ENCODE measurements at regions not wholly inside any gene's neighbourhood (a gene's known extent, or its start where the extent isn't known, plus 50 kb on each side); places are given as distances from the start of the nearest gene placed in this dataset.

- ATAC-seq (no peak), FAIRE-seq (no peak), DNase-seq (ENCODE audit: extremely low read depth in 1 of 4, low spot score in 3 of 4) (no peak)
- Histone ChIP-seq H3K4me3 (no peak overlapping the region), H3K27ac (ENCODE audit: extremely low read depth, low read depth, low read length) (no peak overlapping the region), H3K27me3 (ENCODE audit: control insufficient read depth in 2 of 2, insufficient read depth in 2 of 2, low read length in 2 of 2) (no peaks in the 10 kb centered on the region), H3K9me3 (replicated peaks; ENCODE audit: control insufficient read depth, insufficient read depth, low read depth, low read length) (peaks cover 2% of the 10 kb centered on the region; the same call in 1 of the 2 replicates), H3K79me2 (ENCODE audit: control insufficient read depth, insufficient read depth, low read length) (no peaks in the 10 kb centered on the region), H3K9ac (ENCODE audit: insufficient read depth in 1 of 2, low read depth in 2 of 2, low read length in 2 of 2) (no peak overlapping the region), H3K9me1 (ENCODE audit: control insufficient read depth, insufficient read depth, low read length) (no peaks in the 10 kb centered on the region), H3K36me3 (ENCODE audit: control insufficient read depth, insufficient read depth, low read length) (no peaks in the 10 kb centered on the region), H3K4me1 (replicated peaks in 1 of 2; ENCODE audit: control insufficient read depth in 2 of 2, insufficient read depth in 2 of 2, low read length in 2 of 2) (no peaks in the 10 kb centered on the region), H2AFZ (ENCODE audit: low read depth, low read length) (no peak overlapping the region), H4K20me1 (replicated peaks; ENCODE audit: control insufficient read depth, insufficient read depth, low read length) (no peaks in the 10 kb centered on the region), H3K4me2 (ENCODE audit: insufficient read depth, low read length) (no peak overlapping the region)
- 3% methylated on average over 2 of the region's 2 CpGs for WGBS (ENCODE audit: insufficient coverage, low coverage, missing lambda C conversion rate)
- no TSS peak for BruUV-seq (replicated peaks)
- intact Hi-C loops (cut with micrococcal nuclease): loop anchor here (10.0 kb wide), 1 partner anchor 325 kb away; no protein-coding TSS in a partner anchor
- CTCF ChIA-PET (ENCODE audit: low intra/inter-chr PET ratio): no interaction called here
- in situ Hi-C loops (cut with MboI): no loop called here
- POLR2A ChIA-PET: interaction anchor here (0.6 kb wide), 1 partner anchor 110 kb away, joined by 3 read pairs; no protein-coding TSS in a partner anchor
- TF ChIP-seq ZNF316 (IDR thresholded peaks at IDR 0.05) (peak; percentile 52), FIP1L1 (IDR thresholded peaks at IDR 0.05; ENCODE audit: low read depth, low read length, poor library complexity, severe bottlenecking) (no peak), BRD9 (IDR thresholded peaks at IDR 0.05; ENCODE audit: low read depth, partially characterized antibody) (no peak), BACH1 (tag; IDR thresholded peaks at IDR 0.05) (no peak), POLR2H (tag; IDR thresholded peaks at IDR 0.05; ENCODE audit: low read depth) (no peak), TCF7 (IDR thresholded peaks at IDR 0.05; ENCODE audit: borderline replicate concordance) (no peak), SP2 (IDR thresholded peaks at IDR 0.05; ENCODE audit: extremely low read depth, low read depth, low read length, poor library complexity, severe bottlenecking) (no peak), ZEB2 (IDR thresholded peaks at IDR 0.05) (no peak), MAFK (IDR thresholded peaks at IDR 0.05; ENCODE audit: low read length) (peak; percentile 33), ZHX1 (conservative IDR thresholded peaks at IDR 0.05; ENCODE audit: low read length) (no peak), ZNF280B (CRISPR knock-in tag; IDR thresholded peaks at IDR 0.05) (no peak), CEBPG (CRISPR knock-in tag; IDR thresholded peaks at IDR 0.05) (no peak), CEBPG (tag; conservative IDR thresholded peaks at IDR 0.05 in 1 of 2, IDR thresholded peaks at IDR 0.05 in 1 of 2) (no peak), ZNF511 (CRISPR knock-in tag; IDR thresholded peaks at IDR 0.05) (no peak), MAFF (IDR thresholded peaks at IDR 0.05; ENCODE audit: low read length) (peak; percentile 53; the same call in 1 of the 2 replicates), ZNF431 (CRISPR knock-in tag; IDR thresholded peaks at IDR 0.05) (no peak), C11orf30 (IDR thresholded peaks at IDR 0.05; ENCODE audit: low read depth) (0 out of 2 replicates have a peak, but pooled peaks have one; percentile 27), PHF21A (IDR thresholded peaks at IDR 0.05; ENCODE audit: borderline replicate concordance, low read depth) (no peak), CTBP1 (IDR thresholded peaks at IDR 0.05; ENCODE audit: borderline replicate concordance) (no peak), ELK1 (CRISPR knock-in tag; IDR thresholded peaks at IDR 0.05) (no peak)
Observed at GRCh38 chr1:193769651-193770050, 583.2 kb upstream of the B3GALT2 start.

Data from K562 (cell line).